B cell (primary cell): ENCODE measurements at regions not wholly inside any gene's neighbourhood (a gene's known extent, or its start where the extent isn't known, plus 50 kb on each side); places are given as distances from the start of the nearest gene placed in this dataset.

Experiments
- ATAC-seq: fragments of 200-7000 bp; cut with Tn5 transposase; one replicate; pipeline ENCODE4 v1.10.0; 2021; ENCODE audit warnings: low read depth, mild to moderate bottlenecking, moderate number of reproducible peaks, moderate library complexity
- CTCF ChIA-PET: fragments of 350-600 bp; sonication (Branson Sonifier 250); formaldehyde crosslinking; loops from one replicate; lab custom pipeline; 2021; ENCODE audit warnings: antibody characterized with exemption, inconsistent platforms; lab: Charles Lee
- POLR2A ChIA-PET: fragments of 350-600 bp; sonication (Branson Sonifier 250); formaldehyde crosslinking; loops from one replicate; lab custom pipeline; 2021; ENCODE audit warnings: antibody characterized with exemption; lab: Charles Lee
- DNase-seq: peaks from one replicate; pipeline ENCODE4 v3.0.0; 2013
- H2AFZ ChIP-seq: 2 replicates; pipeline ENCODE4 v1.6.1; 2012; ENCODE audit warnings: mild to moderate bottlenecking, low read depth, low read length; ENCODE audit not compliant: insufficient read depth, poor library complexity, severe bottlenecking
- H3K27ac ChIP-seq, 2 donors: 1 replicate in 1 of 2; 2 replicates in 1 of 2; pipeline ENCODE4 v1.5.1; 2012 to 2013; ENCODE audit warnings: low read length in 2 of 2, mild to moderate bottlenecking in 2 of 2, moderate library complexity in 1 of 2
- H3K27me3 ChIP-seq, 4 experiments: fragments of 200-600 bp in 1 of 4; sonication (generic) in 1 of 4; replicated peaks in 1 of 4; 1 replicate in 2 of 4; 2 replicates in 2 of 4; pipeline versions ENCODE4 v1.6.1 to v1.7.0; 2013 to 2016; ENCODE audit warnings: low read length in 3 of 4, mild to moderate bottlenecking in 2 of 4, mixed read lengths in 1 of 4, moderate library complexity in 1 of 4; ENCODE audit not compliant: insufficient read depth in 4 of 4, control insufficient read depth in 3 of 4; ENCODE audit errors: control extremely low read depth in 1 of 4
- H3K36me3 ChIP-seq, 2 experiments: replicated peaks in 1 of 2; 1 replicate in 1 of 2; 2 replicates in 1 of 2; pipeline versions ENCODE4 v1.6.1 to v1.7.1; 2013; ENCODE audit warnings: low read length in 1 of 2; ENCODE audit not compliant: insufficient read depth in 2 of 2, control insufficient read depth in 1 of 2; ENCODE audit errors: control extremely low read depth in 1 of 2, extremely low read depth in 1 of 2
- H3K4me1 ChIP-seq, 2 donors: fragments of 200-600 bp in 1 of 2; sonication (generic) in 1 of 2; 1 replicate in 1 of 2; 2 replicates in 1 of 2; pipeline versions ENCODE4 v1.5.1 to v1.6.1; 2013 to 2017; ENCODE audit warnings: low read length in 2 of 2; ENCODE audit not compliant: control insufficient read depth in 2 of 2, insufficient read depth in 2 of 2
- H3K4me2 ChIP-seq: replicated peaks from 2 replicates; pipeline ENCODE3; 2012; ENCODE audit warnings: mild to moderate bottlenecking, low read depth, low read length; ENCODE audit not compliant: poor library complexity, severe bottlenecking
- H3K4me3 ChIP-seq, 5 experiments: fragments of 200-600 bp in 1 of 5; sonication (generic) in 1 of 5; 1 replicate in 3 of 5; 2 replicates in 2 of 5; pipeline versions ENCODE4 v1.5.1 to v1.7.0; 2011 to 2016; ENCODE audit warnings: low read length in 4 of 5, mild to moderate bottlenecking in 4 of 5, low read depth in 2 of 5, control low read depth in 1 of 5, moderate library complexity in 1 of 5; ENCODE audit not compliant: insufficient read depth in 1 of 5; ENCODE audit errors: control extremely low read depth in 1 of 5, extremely low read depth in 1 of 5
- H3K79me2 ChIP-seq: fragments of 200-600 bp; sonication (generic); one replicate; pipeline ENCODE4 v1.6.0; 2016; ENCODE audit warnings: low read length; ENCODE audit not compliant: control insufficient read depth, insufficient read depth
- H3K9ac ChIP-seq: fragments of 200-600 bp; sonication (generic); 2 replicates; pipeline ENCODE4 v1.6.1; 2017; ENCODE audit warnings: mild to moderate bottlenecking, low read length, moderate library complexity
- H3K9me3 ChIP-seq, 3 donors: one replicate each; pipeline versions ENCODE4 v1.6.1 to v1.7.1; 2013; ENCODE audit warnings: low read length in 2 of 3; ENCODE audit not compliant: control insufficient read depth in 2 of 3, insufficient read depth in 1 of 3; ENCODE audit errors: control extremely low read depth in 1 of 3
- H4K20me1 ChIP-seq: 2 replicates; pipeline ENCODE4 v1.6.0; 2012; ENCODE audit warnings: mild to moderate bottlenecking, low read length; ENCODE audit not compliant: insufficient read depth, control insufficient read depth, poor library complexity, severe bottlenecking
- H3K27ac Mint-ChIP-seq: one replicate; pipeline ENCODE4 v1.8.0; 2021; ENCODE audit warnings: mixed read lengths
- H3K27me3 Mint-ChIP-seq: one replicate; pipeline ENCODE4 v1.8.0; 2021; ENCODE audit warnings: mixed read lengths
- H3K4me1 Mint-ChIP-seq: one replicate; pipeline ENCODE4 v1.8.0; 2021; ENCODE audit warnings: mixed read lengths
- H3K4me3 Mint-ChIP-seq: one replicate; pipeline ENCODE4 v1.8.0; 2021; ENCODE audit warnings: mixed read lengths
- H3K9me3 Mint-ChIP-seq: one replicate; pipeline ENCODE4 v1.8.0; 2022; ENCODE audit warnings: mixed read lengths; ENCODE audit not compliant: insufficient read depth
- CTCF ChIP-seq: fragments of 200-600 bp; IDR thresholded peaks from one replicate; pipeline ENCODE4 v1.8.0; 2022; ENCODE audit warnings: antibody characterized with exemption, mild to moderate bottlenecking
- EZH2 ChIP-seq: IDR thresholded peaks from 2 replicates; pipeline ENCODE4 v1.6.1; 2012; ENCODE audit warnings: borderline replicate concordance, low read depth, mild to moderate bottlenecking, moderate library complexity, low read length; ENCODE audit not compliant: insufficient read depth, poor library complexity, severe bottlenecking
- WGBS: methylation state at CpG from one replicate; pipeline ENCODE4 v1.1.5; 2013; ENCODE audit warnings: missing lambda C conversion rate; ENCODE audit not compliant: insufficient coverage; 5-methylcytosine and 5-hydroxymethylcytosine counted together
- intact Hi-C: fragments of 100-400 bp; cut with micrococcal nuclease; formaldehyde crosslinking; loops from one replicate; pipeline ENCODE4 v1.10.0; 2022

GRCh38 chr12:3409662-3410061 lies 81.3 kb upstream of the PRMT8 start:
- DNase-seq (no peak), ATAC-seq (no peak)
- no peaks in the 10 kb centered on the region for H3K27me3 ChIP-seq
- Mint-ChIP-seq H3K4me3 (no peak overlapping the region), H3K27ac (no peak overlapping the region), H3K9me3 (peaks cover 14% of the 10 kb centered on the region), H3K4me1 (no peaks in the 10 kb centered on the region), H3K27me3 (peaks cover 12% of the 10 kb centered on the region)
- H3K4me1 ChIP-seq, result no peaks in the 10 kb centered on the region
- H3K9ac ChIP-seq, result no peak overlapping the region
- peaks cover 6 to 41% (median 34%) of the 10 kb centered on the region in 3 donors for H3K9me3 ChIP-seq
- no peak overlapping the region for H2AFZ ChIP-seq
- ChIA-PET POLR2A (no interaction called here), CTCF (no interaction called here)
- H4K20me1 ChIP-seq, result no peaks in the 10 kb centered on the region
- H3K4me3 ChIP-seq, result no peak overlapping the region
- WGBS, result 93% methylated on average over 2 of the region's 2 CpGs
- TF ChIP-seq CTCF (no peak), EZH2 (no peak)
- no peaks in the 10 kb centered on the region for H3K36me3 ChIP-seq
- H3K27ac ChIP-seq, result no peak overlapping the region
- intact Hi-C loops, result no loop called here
- H3K79me2 ChIP-seq, result no peaks in the 10 kb centered on the region
- no peak overlapping the region for H3K4me2 ChIP-seq

- H3K36me3 ChIP-seq, result no peaks in the 10 kb centered on the region
- Mint-ChIP-seq H3K4me3 (no peak overlapping the region), H3K27ac (no peak overlapping the region), H3K4me1 (no peaks in the 10 kb centered on the region), H3K27me3 (peaks cover 37% of the 10 kb centered on the region), H3K9me3 (no peaks in the 10 kb centered on the region)
- POLR2A ChIA-PET, result no interaction called here
- H3K4me2 ChIP-seq, result no peak overlapping the region
- peaks cover 0 to 8% (median 0%) of the 10 kb centered on the region in 4 experiments for H3K27me3 ChIP-seq
- intact Hi-C loops, result no loop called here
- no peak overlapping the region for H3K9ac ChIP-seq
- no peak overlapping the region for H2AFZ ChIP-seq
- H4K20me1 ChIP-seq, result no peaks in the 10 kb centered on the region
- H3K4me3 ChIP-seq, result no peak overlapping the region
- 100% methylated on average over 1 of the region's 1 CpG for WGBS
- H3K79me2 ChIP-seq, result no peaks in the 10 kb centered on the region
- peaks cover 0 to 9% (median 0%) of the 10 kb centered on the region in 3 donors for H3K9me3 ChIP-seq
- DNase-seq (no peak), ATAC-seq (no peak)
- CTCF ChIA-PET, result no interaction called here
- TF ChIP-seq EZH2 (no peak), CTCF (no peak)
- no peaks in the 10 kb centered on the region for H3K4me1 ChIP-seq
- no peak overlapping the region for H3K27ac ChIP-seq
These were observed 74.8 kb upstream of the PRMT8 start for GRCh38 chr12:3416159-3416558.
